Upper lobe of left lung (tissue), 4 donors: ENCODE measurements at regions not wholly inside any gene's neighbourhood (a gene's known extent, or its start where the extent isn't known, plus 50 kb on each side); places are given as distances from the start of the nearest gene placed in this dataset.

Experiments used
- EP300 ChIP-seq, 4 donors: sonication (generic); formaldehyde crosslinking; IDR thresholded peaks; one replicate each; pipeline ENCODE4 v1.5.1; 2017; ENCODE audit warnings: antibody characterized with exemption in 4 of 4, control low read depth in 2 of 4
- POLR2A ChIP-seq, 4 donors: fragments of 450-650 bp; IDR thresholded peaks; one replicate each; pipeline ENCODE4 v1.5.1; 2016 to 2017; ENCODE audit warnings: antibody characterized with exemption in 4 of 4, mild to moderate bottlenecking in 2 of 4
- TF ChIP-seq, protein P1 (sequence below), 6 experiments: fragments of 450-650 bp in 4 of 6; fragments of 200-600 bp in 2 of 6; sonication (generic) in 2 of 6; IDR thresholded peaks; one replicate each; pipeline ENCODE4 v1.5.1; 2016 to 2019; ENCODE audit warnings: antibody characterized with exemption in 6 of 6

GRCh38 chr21:29443411-29444010 is 144.8 kb downstream of the BACH1 start:
- TF ChIP-seq EP300 (IDR thresholded peaks at IDR 0.05): no peak
- TF ChIP-seq, protein P1, sequence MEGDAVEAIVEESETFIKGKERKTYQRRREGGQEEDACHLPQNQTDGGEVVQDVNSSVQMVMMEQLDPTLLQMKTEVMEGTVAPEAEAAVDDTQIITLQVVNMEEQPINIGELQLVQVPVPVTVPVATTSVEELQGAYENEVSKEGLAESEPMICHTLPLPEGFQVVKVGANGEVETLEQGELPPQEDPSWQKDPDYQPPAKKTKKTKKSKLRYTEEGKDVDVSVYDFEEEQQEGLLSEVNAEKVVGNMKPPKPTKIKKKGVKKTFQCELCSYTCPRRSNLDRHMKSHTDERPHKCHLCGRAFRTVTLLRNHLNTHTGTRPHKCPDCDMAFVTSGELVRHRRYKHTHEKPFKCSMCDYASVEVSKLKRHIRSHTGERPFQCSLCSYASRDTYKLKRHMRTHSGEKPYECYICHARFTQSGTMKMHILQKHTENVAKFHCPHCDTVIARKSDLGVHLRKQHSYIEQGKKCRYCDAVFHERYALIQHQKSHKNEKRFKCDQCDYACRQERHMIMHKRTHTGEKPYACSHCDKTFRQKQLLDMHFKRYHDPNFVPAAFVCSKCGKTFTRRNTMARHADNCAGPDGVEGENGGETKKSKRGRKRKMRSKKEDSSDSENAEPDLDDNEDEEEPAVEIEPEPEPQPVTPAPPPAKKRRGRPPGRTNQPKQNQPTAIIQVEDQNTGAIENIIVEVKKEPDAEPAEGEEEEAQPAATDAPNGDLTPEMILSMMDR (IDR thresholded peaks at IDR 0.05): no peak
- TF ChIP-seq POLR2A (IDR thresholded peaks at IDR 0.05): no peak
